ENCODE measurements at regions not wholly inside any gene's neighbourhood (a gene's known extent, or its start where the extent isn't known, plus 50 kb on each side); places are given as distances from the start of the nearest gene placed in this dataset.

DNA sequence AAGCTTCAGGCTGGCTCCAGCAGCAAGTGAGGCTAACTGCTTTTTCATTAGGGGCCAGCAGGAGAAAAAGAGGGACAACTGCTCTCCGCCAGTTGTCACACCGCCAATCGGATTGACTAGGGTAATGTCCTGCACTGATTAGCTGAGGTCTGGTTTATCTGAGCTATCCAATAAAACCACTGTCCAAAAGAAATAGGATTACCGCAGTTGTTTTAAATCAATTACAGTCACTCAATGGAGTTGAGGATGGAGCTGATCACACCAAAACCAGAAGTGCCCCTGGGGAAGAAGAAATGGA lies 351.4 kb upstream of the NPVF start:
- Histone ChIP-seq H3K4me1 (no peaks in the 10 kb centered on the region), H3K36me3 (no peaks in the 10 kb centered on the region), H3K27me3 (no peaks in the 10 kb centered on the region), H3K9me3 (no peaks in the 10 kb centered on the region), H3K27ac (no peak overlapping the region), H3K4me3 (no peak overlapping the region)
- intact Hi-C loops (cut with DNase I; ENCODE audit: low total_unique reads) = no loop called here
- DNase-seq (ENCODE audit: low spot score in 2 of 2) = no peak
- TF ChIP-seq, protein P1, sequence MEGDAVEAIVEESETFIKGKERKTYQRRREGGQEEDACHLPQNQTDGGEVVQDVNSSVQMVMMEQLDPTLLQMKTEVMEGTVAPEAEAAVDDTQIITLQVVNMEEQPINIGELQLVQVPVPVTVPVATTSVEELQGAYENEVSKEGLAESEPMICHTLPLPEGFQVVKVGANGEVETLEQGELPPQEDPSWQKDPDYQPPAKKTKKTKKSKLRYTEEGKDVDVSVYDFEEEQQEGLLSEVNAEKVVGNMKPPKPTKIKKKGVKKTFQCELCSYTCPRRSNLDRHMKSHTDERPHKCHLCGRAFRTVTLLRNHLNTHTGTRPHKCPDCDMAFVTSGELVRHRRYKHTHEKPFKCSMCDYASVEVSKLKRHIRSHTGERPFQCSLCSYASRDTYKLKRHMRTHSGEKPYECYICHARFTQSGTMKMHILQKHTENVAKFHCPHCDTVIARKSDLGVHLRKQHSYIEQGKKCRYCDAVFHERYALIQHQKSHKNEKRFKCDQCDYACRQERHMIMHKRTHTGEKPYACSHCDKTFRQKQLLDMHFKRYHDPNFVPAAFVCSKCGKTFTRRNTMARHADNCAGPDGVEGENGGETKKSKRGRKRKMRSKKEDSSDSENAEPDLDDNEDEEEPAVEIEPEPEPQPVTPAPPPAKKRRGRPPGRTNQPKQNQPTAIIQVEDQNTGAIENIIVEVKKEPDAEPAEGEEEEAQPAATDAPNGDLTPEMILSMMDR (IDR thresholded peaks at IDR 0.05) = no peak
- TF ChIP-seq POLR2A (IDR thresholded peaks at IDR 0.05) = no peak
- no peak for TF ChIP-seq POLR2AphosphoS5 (IDR thresholded peaks at IDR 0.05)

GRCh38 chr7:25580141-25580540 lies 351.9 kb upstream of the NPVF start:
- TF ChIP-seq, protein P1 (IDR thresholded peaks at IDR 0.05) = no peak
- TF ChIP-seq POLR2A (IDR thresholded peaks at IDR 0.05) (no peak), POLR2AphosphoS5 (IDR thresholded peaks at IDR 0.05) (no peak)
- Histone ChIP-seq H3K9me3 (no peaks in the 10 kb centered on the region), H3K4me1 (no peaks in the 10 kb centered on the region), H3K27ac (no peak overlapping the region), H3K4me3 (no peak overlapping the region), H3K36me3 (no peaks in the 10 kb centered on the region), H3K27me3 (no peaks in the 10 kb centered on the region)
- no peak for DNase-seq (ENCODE audit: low spot score in 2 of 2)
- intact Hi-C loops (cut with DNase I; ENCODE audit: low total_unique reads) = no loop called here

DNA sequence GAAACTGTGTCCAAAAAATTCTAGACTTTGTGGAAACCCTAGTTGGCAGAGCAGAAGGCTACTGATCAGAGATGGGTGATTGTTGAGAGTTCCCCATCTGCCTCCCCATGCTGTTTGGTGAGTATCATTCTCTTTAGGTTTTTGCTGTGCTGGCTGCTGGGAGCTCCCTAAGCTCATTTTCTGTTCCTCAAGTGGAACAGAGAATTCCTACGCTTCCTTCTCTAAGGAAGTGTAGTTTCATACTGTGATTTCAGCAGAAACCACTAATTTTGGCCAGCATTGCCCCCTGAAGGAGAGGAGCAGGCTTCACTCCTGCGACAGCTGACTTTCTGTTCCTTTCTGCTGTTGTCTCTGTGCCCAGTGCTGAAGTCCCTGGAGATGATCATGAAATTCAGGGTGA lies 355.3 kb upstream of the NPVF start:
- no peak for DNase-seq (ENCODE audit: low spot score in 2 of 2)
- Histone ChIP-seq H3K36me3 (no peaks in the 10 kb centered on the region), H3K4me1 (no peaks in the 10 kb centered on the region), H3K4me3 (no peak overlapping the region), H3K27me3 (no peaks in the 10 kb centered on the region), H3K27ac (no peak overlapping the region), H3K9me3 (no peaks in the 10 kb centered on the region)
- intact Hi-C loops (cut with DNase I; ENCODE audit: low total_unique reads) = no loop called here
- TF ChIP-seq, protein P1 (IDR thresholded peaks at IDR 0.05) = no peak
- TF ChIP-seq POLR2AphosphoS5 (IDR thresholded peaks at IDR 0.05) = no peak
- no peak for TF ChIP-seq POLR2A (IDR thresholded peaks at IDR 0.05)

GRCh38 chr7:25584112-25584938 lies 356.0 kb upstream of the NPVF start:
- Histone ChIP-seq H3K4me1 (no peaks in the 10 kb centered on the region), H3K4me3 (no peak overlapping the region), H3K36me3 (no peaks in the 10 kb centered on the region), H3K27me3 (no peaks in the 10 kb centered on the region), H3K9me3 (no peaks in the 10 kb centered on the region), H3K27ac (no peak overlapping the region)
- DNase-seq (ENCODE audit: low spot score in 2 of 2) = no peak
- TF ChIP-seq, protein P1 (IDR thresholded peaks at IDR 0.05) = no peak
- no peak for TF ChIP-seq POLR2A (IDR thresholded peaks at IDR 0.05)
- no peak for TF ChIP-seq POLR2AphosphoS5 (IDR thresholded peaks at IDR 0.05)
- intact Hi-C loops (cut with DNase I; ENCODE audit: low total_unique reads) = no loop called here

DNA sequence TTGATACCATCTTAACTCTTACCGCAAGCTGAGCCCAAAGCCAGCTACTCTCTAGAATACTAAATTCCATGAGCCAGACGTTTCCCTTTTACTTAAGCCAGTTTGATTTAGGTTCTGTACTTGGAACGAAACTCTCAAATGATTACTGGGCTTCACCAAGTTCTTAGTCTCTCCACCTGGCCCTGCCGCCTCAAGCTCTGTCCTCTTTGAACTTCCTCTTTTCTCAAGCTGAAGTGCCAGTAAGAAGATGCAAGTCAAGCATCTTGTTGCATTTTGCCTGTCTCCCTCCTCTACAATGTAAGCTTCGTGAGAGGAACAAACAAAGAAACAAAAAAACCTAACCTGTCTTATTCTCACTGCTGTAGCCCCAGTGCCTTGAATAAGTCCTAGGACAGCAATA lies 358.2 kb upstream of the NPVF start:
- Histone ChIP-seq H3K9me3 (no peaks in the 10 kb centered on the region), H3K27me3 (no peaks in the 10 kb centered on the region), H3K36me3 (no peaks in the 10 kb centered on the region), H3K4me1 (no peaks in the 10 kb centered on the region), H3K4me3 (no peak overlapping the region), H3K27ac (no peak overlapping the region)
- TF ChIP-seq POLR2A (IDR thresholded peaks at IDR 0.05) (no peak), POLR2AphosphoS5 (IDR thresholded peaks at IDR 0.05) (no peak)
- TF ChIP-seq, protein P1 (IDR thresholded peaks at IDR 0.05) = no peak
- no peak for DNase-seq (ENCODE audit: low spot score in 2 of 2)
- intact Hi-C loops (cut with DNase I; ENCODE audit: low total_unique reads) = no loop called here

Data from breast epithelium (tissue), 4 donors.